Activated T-cell treated with anti-CD3 and anti-CD28 coated beads, Interleukin-2, amount 50 U/mL, for 72 hours (primary cell): ENCODE measurements at regions not wholly inside any gene's neighbourhood (a gene's known extent, or its start where the extent isn't known, plus 50 kb on each side); places are given as distances from the start of the nearest gene placed in this dataset.

ENCODE experiments used
- ATAC-seq, 2 donors: fragments of 150-1000 bp; cut with Tn5 transposase; replicated peaks in 1 of 2; 2 replicates each; pipeline ENCODE4 v1.10.0; 2021; ENCODE audit warnings: moderate library complexity in 2 of 2, mild to moderate bottlenecking in 1 of 2
- DNase-seq, 2 donors: peaks; one replicate each; pipeline ENCODE4 v3.0.0; 2021 to 2022; ENCODE audit warnings: mixed read lengths in 1 of 2
- H3K27ac Mint-ChIP-seq: one replicate; pipeline ENCODE4 v1.8.0; 2022; ENCODE audit warnings: mild to moderate bottlenecking, moderate library complexity, mixed read lengths
- H3K27me3 Mint-ChIP-seq: one replicate; pipeline ENCODE4 v1.8.0; 2022; ENCODE audit warnings: low read depth, mixed read lengths
- H3K36me3 Mint-ChIP-seq, 2 donors: one replicate each; pipeline ENCODE4 v1.8.0; 2022; ENCODE audit warnings: mixed read lengths in 2 of 2, mild to moderate bottlenecking in 1 of 2; ENCODE audit not compliant: insufficient read depth in 2 of 2
- H3K4me1 Mint-ChIP-seq: one replicate; pipeline ENCODE4 v1.8.0; 2022; ENCODE audit warnings: low read depth, mixed read lengths
- H3K4me3 Mint-ChIP-seq, 2 donors: one replicate each; pipeline ENCODE4 v1.8.0; 2022; ENCODE audit warnings: mild to moderate bottlenecking in 2 of 2, mixed read lengths in 2 of 2, moderate library complexity in 2 of 2
- H3K9me3 Mint-ChIP-seq, 2 donors: one replicate each; pipeline ENCODE4 v1.8.0; 2022; ENCODE audit warnings: mixed read lengths in 2 of 2

DNA sequence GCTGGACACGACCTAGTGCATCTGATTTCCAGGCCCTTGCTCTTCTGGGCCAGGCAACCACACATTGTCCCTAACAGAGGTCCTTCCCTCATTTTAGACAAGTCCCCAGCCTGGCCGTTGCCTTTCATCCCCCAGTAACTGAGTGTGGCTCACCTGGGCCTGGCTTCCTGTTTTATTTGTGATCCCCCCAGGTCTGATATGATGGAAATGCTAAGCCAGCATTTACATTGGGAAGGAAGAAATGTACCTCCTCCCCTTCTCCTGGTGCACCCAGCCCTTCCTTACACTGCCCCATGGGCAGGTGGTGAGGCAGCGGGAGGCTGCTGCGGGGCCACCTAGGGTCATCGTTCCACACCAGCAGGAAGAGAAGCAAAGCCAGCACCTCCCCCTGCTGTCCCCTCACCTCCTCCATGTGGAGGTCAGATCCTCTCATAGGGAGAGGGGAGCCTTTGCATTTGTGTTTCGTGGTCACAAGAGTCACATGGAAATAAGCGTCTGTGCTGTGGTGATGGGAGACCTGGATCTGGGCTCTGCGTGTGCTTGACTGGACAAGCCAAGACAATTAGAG, 108.8 kb downstream of the GLRX3 start:
- no peak overlapping the region for H3K4me3 Mint-ChIP-seq

DNA sequence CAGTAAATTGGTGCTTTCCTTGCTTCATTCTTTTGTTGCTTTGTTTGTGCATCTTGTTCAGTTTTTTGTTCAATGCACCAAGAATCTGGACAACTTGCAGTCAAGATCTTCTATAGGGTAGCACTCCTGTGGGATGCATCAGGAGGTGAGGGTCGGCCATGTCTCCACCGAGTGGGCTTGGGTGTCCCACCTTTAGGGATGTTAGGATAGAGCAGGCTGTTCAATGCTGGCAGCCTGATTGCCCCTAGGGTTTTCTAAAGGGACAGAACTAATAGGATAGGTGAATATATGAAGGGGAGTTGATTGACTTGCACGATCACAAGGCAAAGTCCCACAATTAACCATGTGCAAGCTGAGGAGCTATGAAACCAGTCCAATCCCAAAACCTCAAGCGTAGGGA, 109.9 kb downstream of the GLRX3 start:
- no peak overlapping the region for H3K4me3 Mint-ChIP-seq
- DNase-seq, result no peak
- peaks cover 2 to 5% of the 10 kb centered on the region in 2 donors for H3K9me3 Mint-ChIP-seq
- no peak for ATAC-seq
- no peak overlapping the region for H3K27ac Mint-ChIP-seq
- H3K4me1 Mint-ChIP-seq, result peaks cover 17% of the 10 kb centered on the region
- H3K36me3 Mint-ChIP-seq, result peaks cover 3 to 6% of the 10 kb centered on the region in 2 donors
- H3K27me3 Mint-ChIP-seq, result peaks cover 42% of the 10 kb centered on the region

More for the DNA sequence above, 108.8 kb downstream of the GLRX3 start:
- ATAC-seq, result no peak
- DNase-seq, result no peak
- peaks cover 4 to 7% of the 10 kb centered on the region in 2 donors for H3K36me3 Mint-ChIP-seq
- H3K4me1 Mint-ChIP-seq, result peaks cover 17% of the 10 kb centered on the region
- peaks cover 3 to 8% of the 10 kb centered on the region in 2 donors for H3K9me3 Mint-ChIP-seq
- H3K27ac Mint-ChIP-seq, result no peak overlapping the region
- H3K27me3 Mint-ChIP-seq, result peaks cover 47% of the 10 kb centered on the region

GRCh38 chr10:130250127-130250526, 113.9 kb downstream of the GLRX3 start:
- DNase-seq, result no peak
- H3K27me3 Mint-ChIP-seq, result peaks cover 10% of the 10 kb centered on the region
- ATAC-seq, result no peak
- no peak overlapping the region for H3K27ac Mint-ChIP-seq
- no peak overlapping the region for H3K4me3 Mint-ChIP-seq
- H3K36me3 Mint-ChIP-seq, result no peaks in the 10 kb centered on the region
- peaks cover 0 to 2% of the 10 kb centered on the region in 2 donors for H3K9me3 Mint-ChIP-seq
- H3K4me1 Mint-ChIP-seq, result no peaks in the 10 kb centered on the region

DNA sequence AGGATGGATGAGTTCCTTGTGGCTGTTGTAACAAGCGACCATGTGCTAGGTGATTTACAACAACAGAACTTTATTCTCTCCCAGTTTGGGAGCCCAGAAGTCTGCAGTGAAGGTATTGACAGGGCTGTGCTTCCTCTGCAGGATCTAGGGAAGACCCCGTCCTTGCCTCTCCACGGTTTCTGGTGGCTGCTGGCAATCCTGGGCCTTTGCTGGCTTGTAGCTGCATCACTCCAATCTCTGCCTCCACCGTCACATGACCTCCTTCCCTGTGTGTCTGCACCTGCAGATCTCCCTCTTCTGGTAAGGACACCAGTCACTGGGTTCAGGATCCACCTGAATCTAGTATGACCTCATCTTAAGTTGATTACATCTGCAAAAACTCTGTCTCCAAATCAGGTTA, 115.6 kb downstream of the GLRX3 start:
- H3K9me3 Mint-ChIP-seq, result peaks cover 0 to 2% of the 10 kb centered on the region in 2 donors
- no peaks in the 10 kb centered on the region for H3K4me1 Mint-ChIP-seq
- no peak for ATAC-seq
- no peak overlapping the region for H3K4me3 Mint-ChIP-seq
- no peaks in the 10 kb centered on the region for H3K36me3 Mint-ChIP-seq
- no peak overlapping the region for H3K27ac Mint-ChIP-seq
- no peaks in the 10 kb centered on the region for H3K27me3 Mint-ChIP-seq
- no peak for DNase-seq

GRCh38 chr10:130254243-130254642, 118.1 kb downstream of the GLRX3 start:
- no peak overlapping the region for H3K27ac Mint-ChIP-seq
- H3K9me3 Mint-ChIP-seq, result no peaks in the 10 kb centered on the region
- ATAC-seq (no peak), DNase-seq (no peak)
- no peaks in the 10 kb centered on the region for H3K27me3 Mint-ChIP-seq
- no peak overlapping the region for H3K4me3 Mint-ChIP-seq
- no peaks in the 10 kb centered on the region for H3K4me1 Mint-ChIP-seq
- no peaks in the 10 kb centered on the region for H3K36me3 Mint-ChIP-seq

- H3K4me1 Mint-ChIP-seq, result no peaks in the 10 kb centered on the region
- no peaks in the 10 kb centered on the region for H3K27me3 Mint-ChIP-seq
- ATAC-seq (no peak), DNase-seq (no peak)
- H3K36me3 Mint-ChIP-seq, result no peaks in the 10 kb centered on the region
- H3K4me3 Mint-ChIP-seq, result no peak overlapping the region
- no peaks in the 10 kb centered on the region for H3K9me3 Mint-ChIP-seq
- no peak overlapping the region for H3K27ac Mint-ChIP-seq
Measured at GRCh38 chr10:130254662-130255061, 118.5 kb downstream of the GLRX3 start.

- ATAC-seq, result no peak
- Mint-ChIP-seq H3K36me3 (no peaks in the 10 kb centered on the region), H3K27ac (no peak overlapping the region), H3K4me1 (no peaks in the 10 kb centered on the region), H3K27me3 (no peaks in the 10 kb centered on the region), H3K4me3 (no peak overlapping the region), H3K9me3 (no peaks in the 10 kb centered on the region)
- no peak for DNase-seq
Measured at GRCh38 chr10:130255777-130256176, 119.6 kb downstream of the GLRX3 start.

DNA sequence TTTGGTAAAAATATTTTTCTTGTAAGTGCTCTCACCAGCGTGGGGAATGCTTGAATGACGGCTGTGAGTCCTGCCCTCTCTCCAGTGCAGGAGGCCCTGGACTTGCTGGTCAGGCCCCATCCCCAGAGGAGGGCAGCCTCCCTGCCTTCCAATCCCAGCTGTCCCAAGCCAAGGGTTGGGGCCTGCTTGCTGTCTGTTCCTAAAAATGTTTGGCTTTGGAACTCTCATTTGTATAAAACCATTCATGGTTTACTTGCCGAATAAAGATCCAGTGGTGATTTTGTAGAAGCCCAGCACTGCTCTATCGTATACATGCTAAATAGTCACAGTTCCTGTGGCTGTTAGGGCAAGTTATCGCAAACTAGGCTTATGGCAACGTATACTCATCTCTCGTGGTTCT, 121.7 kb downstream of the GLRX3 start:
- ATAC-seq, result no peak
- no peaks in the 10 kb centered on the region for H3K36me3 Mint-ChIP-seq
- no peak overlapping the region for H3K27ac Mint-ChIP-seq
- H3K4me3 Mint-ChIP-seq, result no peak overlapping the region
- H3K4me1 Mint-ChIP-seq, result no peaks in the 10 kb centered on the region
- H3K9me3 Mint-ChIP-seq, result no peaks in the 10 kb centered on the region
- H3K27me3 Mint-ChIP-seq, result no peaks in the 10 kb centered on the region
- DNase-seq, result no peak

DNA sequence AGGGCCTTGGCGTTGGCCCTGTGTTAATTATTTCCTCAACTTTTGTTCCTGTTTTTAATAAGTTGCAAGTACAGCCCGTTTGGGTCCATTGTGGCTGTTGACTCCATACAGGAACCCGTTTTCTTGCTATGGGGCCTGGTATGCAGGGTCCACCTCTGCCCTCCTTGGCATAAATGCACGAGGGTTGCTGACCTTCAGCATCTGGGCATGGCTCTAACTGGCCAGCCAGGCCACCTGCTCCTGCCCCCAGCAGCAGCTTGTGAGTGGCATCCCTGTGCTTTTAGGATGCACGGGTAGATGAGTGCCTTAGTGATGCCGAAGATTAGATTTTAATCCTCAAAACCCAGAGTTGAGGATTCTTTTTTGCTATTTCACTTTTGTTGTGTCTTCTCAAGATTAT, 123.2 kb downstream of the GLRX3 start:
- peaks cover 0 to 3% of the 10 kb centered on the region in 2 donors for H3K9me3 Mint-ChIP-seq
- no peaks in the 10 kb centered on the region for H3K36me3 Mint-ChIP-seq
- no peaks in the 10 kb centered on the region for H3K27me3 Mint-ChIP-seq
- ATAC-seq (no peak), DNase-seq (no peak)
- H3K4me1 Mint-ChIP-seq, result no peaks in the 10 kb centered on the region
- H3K27ac Mint-ChIP-seq, result no peak overlapping the region
- H3K4me3 Mint-ChIP-seq, result no peak overlapping the region

GRCh38 chr10:130261306-130261705, 125.1 kb downstream of the GLRX3 start:
- H3K4me3 Mint-ChIP-seq, result no peak overlapping the region
- no peak for ATAC-seq
- no peak overlapping the region for H3K27ac Mint-ChIP-seq

GRCh38 chr10:130261766-130262165, 125.6 kb downstream of the GLRX3 start:
- no peak for DNase-seq
- Mint-ChIP-seq H3K36me3 (no peaks in the 10 kb centered on the region), H3K4me3 (no peak overlapping the region), H3K27ac (no peak overlapping the region), H3K27me3 (no peaks in the 10 kb centered on the region), H3K4me1 (no peaks in the 10 kb centered on the region), H3K9me3 (peaks cover 0 to 3% of the 10 kb centered on the region in 2 donors)
- ATAC-seq, result no peak

More at GRCh38 chr10:130261306-130261705, 125.1 kb downstream of the GLRX3 start:
- DNase-seq, result no peak
- peaks cover 0 to 3% of the 10 kb centered on the region in 2 donors for H3K9me3 Mint-ChIP-seq
- H3K27me3 Mint-ChIP-seq, result no peaks in the 10 kb centered on the region
- no peaks in the 10 kb centered on the region for H3K36me3 Mint-ChIP-seq
- H3K4me1 Mint-ChIP-seq, result no peaks in the 10 kb centered on the region

DNA sequence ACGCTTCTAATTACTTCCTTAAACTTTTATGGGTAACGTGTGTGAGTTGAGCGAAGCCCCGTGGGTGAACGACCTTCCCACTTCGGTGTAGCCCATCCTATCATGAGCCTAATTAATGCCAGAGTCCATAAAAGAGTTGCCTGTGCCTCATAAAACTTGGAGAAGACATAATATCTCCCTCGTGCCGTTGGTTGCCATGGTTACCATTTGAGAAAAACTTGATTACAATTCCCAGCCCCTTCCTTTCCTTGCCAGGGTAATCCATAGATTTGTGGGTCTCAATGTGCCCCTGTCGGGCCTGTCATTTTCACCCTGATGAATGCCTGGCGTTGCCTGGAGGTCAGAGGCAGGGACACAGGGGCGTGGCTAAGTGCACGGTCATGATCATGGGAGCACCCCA, 127.1 kb downstream of the GLRX3 start:
- Mint-ChIP-seq H3K27me3 (no peaks in the 10 kb centered on the region), H3K9me3 (peaks cover 0 to 3% of the 10 kb centered on the region in 2 donors), H3K4me1 (no peaks in the 10 kb centered on the region), H3K36me3 (no peaks in the 10 kb centered on the region), H3K27ac (no peak overlapping the region), H3K4me3 (no peak overlapping the region)
- no peak for DNase-seq
- ATAC-seq, result no peak

DNA sequence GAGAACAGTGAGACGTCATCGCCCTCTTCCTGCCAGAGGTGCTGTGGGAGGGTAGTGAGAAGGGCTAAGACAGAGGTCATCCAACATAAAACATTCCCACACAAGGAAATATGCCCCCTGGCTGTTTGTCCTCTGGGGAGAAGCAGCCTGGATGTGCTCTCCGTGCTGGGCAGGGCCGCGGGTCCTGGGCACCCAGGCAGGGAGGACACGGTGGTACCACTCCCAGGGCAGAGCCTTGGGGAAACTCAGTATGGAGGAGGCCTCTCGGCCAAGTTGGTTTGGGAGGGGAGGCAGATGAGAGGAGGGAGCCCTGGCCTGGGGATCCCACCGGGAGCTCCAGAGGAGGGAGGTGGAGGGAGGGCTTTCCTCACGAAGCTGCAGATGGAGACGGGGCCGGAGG, 129.4 kb downstream of the GLRX3 start:
- Mint-ChIP-seq H3K4me1 (no peaks in the 10 kb centered on the region), H3K27me3 (no peaks in the 10 kb centered on the region), H3K9me3 (peaks cover 0 to 3% of the 10 kb centered on the region in 2 donors), H3K36me3 (no peaks in the 10 kb centered on the region), H3K27ac (no peak overlapping the region), H3K4me3 (no peak overlapping the region)
- no peak for DNase-seq
- ATAC-seq, result no peak

GRCh38 chr10:130282492-130283218, 146.5 kb downstream of the GLRX3 start:
- Mint-ChIP-seq H3K9me3 (peaks cover 24 to 47% of the 10 kb centered on the region in 2 donors), H3K4me3 (no peak overlapping the region), H3K4me1 (no peaks in the 10 kb centered on the region), H3K36me3 (peaks cover 40 to 42% of the 10 kb centered on the region in 2 donors), H3K27ac (no peak overlapping the region), H3K27me3 (no peaks in the 10 kb centered on the region)
- DNase-seq (no peak), ATAC-seq (no peak)
